ENCODE measurements at regions not wholly inside any gene's neighbourhood (a gene's known extent, or its start where the extent isn't known, plus 50 kb on each side); places are given as distances from the start of the nearest gene placed in this dataset.

DNA sequence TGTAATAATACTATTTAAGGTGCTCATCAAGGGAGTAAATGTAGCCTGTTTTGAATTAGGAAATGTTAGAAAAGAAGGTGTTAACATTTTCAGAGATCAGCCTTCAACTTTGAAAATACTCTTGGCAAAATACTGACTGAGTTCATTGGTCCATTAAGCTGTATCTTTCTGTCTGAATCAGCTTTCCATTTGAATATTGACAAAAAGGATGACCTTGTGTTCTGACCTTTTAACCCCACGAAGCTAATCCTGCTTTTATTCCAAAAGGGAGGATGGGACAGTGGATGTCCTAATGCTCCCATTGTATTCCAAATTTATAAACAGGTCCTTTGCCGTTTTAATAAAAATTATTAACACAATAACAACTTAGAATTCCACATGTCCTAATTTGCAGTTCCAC, 259.7 kb upstream of the NRIP1 start:
- BruUV-seq (replicated peaks): no TSS peak
- no peak for TF ChIP-seq POLR2AphosphoS5 (IDR thresholded peaks at IDR 0.05; ENCODE audit: low read depth, low read length)
- TF ChIP-seq SIN3A (IDR thresholded peaks at IDR 0.05; ENCODE audit: borderline replicate concordance, insufficient read depth, low read depth, low read length): no peak
- no peak for TF ChIP-seq TCF7L2 (IDR thresholded peaks at IDR 0.05; ENCODE audit: low read depth, low read length)
- TF ChIP-seq, protein P1, sequence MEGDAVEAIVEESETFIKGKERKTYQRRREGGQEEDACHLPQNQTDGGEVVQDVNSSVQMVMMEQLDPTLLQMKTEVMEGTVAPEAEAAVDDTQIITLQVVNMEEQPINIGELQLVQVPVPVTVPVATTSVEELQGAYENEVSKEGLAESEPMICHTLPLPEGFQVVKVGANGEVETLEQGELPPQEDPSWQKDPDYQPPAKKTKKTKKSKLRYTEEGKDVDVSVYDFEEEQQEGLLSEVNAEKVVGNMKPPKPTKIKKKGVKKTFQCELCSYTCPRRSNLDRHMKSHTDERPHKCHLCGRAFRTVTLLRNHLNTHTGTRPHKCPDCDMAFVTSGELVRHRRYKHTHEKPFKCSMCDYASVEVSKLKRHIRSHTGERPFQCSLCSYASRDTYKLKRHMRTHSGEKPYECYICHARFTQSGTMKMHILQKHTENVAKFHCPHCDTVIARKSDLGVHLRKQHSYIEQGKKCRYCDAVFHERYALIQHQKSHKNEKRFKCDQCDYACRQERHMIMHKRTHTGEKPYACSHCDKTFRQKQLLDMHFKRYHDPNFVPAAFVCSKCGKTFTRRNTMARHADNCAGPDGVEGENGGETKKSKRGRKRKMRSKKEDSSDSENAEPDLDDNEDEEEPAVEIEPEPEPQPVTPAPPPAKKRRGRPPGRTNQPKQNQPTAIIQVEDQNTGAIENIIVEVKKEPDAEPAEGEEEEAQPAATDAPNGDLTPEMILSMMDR (IDR thresholded peaks at IDR 0.05): no peak
- TF ChIP-seq, protein P2, sequence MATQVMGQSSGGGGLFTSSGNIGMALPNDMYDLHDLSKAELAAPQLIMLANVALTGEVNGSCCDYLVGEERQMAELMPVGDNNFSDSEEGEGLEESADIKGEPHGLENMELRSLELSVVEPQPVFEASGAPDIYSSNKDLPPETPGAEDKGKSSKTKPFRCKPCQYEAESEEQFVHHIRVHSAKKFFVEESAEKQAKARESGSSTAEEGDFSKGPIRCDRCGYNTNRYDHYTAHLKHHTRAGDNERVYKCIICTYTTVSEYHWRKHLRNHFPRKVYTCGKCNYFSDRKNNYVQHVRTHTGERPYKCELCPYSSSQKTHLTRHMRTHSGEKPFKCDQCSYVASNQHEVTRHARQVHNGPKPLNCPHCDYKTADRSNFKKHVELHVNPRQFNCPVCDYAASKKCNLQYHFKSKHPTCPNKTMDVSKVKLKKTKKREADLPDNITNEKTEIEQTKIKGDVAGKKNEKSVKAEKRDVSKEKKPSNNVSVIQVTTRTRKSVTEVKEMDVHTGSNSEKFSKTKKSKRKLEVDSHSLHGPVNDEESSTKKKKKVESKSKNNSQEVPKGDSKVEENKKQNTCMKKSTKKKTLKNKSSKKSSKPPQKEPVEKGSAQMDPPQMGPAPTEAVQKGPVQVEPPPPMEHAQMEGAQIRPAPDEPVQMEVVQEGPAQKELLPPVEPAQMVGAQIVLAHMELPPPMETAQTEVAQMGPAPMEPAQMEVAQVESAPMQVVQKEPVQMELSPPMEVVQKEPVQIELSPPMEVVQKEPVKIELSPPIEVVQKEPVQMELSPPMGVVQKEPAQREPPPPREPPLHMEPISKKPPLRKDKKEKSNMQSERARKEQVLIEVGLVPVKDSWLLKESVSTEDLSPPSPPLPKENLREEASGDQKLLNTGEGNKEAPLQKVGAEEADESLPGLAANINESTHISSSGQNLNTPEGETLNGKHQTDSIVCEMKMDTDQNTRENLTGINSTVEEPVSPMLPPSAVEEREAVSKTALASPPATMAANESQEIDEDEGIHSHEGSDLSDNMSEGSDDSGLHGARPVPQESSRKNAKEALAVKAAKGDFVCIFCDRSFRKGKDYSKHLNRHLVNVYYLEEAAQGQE (IDR thresholded peaks at IDR 0.05; ENCODE audit: insufficient read depth in 1 of 2, low read depth in 2 of 2, low read length in 1 of 2): no peak

DNA sequence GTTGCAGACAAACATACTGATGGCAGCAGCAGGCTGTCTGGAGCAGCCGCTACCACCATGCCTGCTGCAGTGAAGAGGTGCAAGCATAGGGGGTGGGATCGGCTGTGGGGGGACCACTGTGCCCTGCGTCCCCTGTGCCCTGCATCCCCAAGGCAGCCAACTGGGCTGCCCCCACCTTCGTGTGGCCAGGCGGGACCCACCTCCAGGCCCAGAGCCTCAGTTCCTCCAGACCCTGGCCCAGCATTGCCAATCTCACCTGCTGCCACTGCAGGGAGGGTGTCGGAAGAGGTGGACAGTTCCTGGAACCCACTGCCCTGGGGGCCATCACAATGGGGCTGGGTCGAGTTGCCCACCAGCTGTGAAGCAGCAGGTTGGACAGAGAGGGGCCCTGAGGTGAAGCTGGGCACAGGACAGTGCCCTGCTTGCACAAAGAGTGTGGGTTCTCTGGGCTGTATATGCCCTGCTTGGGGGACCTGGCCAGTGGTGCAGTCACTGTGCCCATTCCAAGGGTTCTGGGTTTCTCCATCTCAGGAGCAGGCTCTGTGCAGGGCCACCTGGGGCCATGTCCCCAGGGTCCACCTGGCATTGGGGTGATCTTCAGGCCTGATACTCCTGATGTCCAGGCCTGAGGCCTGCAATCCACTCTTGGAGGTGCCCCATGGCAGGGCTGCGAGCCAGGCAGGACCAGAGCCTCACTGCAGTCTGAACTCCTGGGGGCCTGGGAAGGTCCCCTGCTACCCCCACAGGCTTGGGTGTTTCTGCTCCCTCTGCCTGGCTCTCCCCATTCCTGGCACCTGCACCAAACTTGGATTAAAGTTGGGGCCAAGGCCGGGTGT, 261.4 kb upstream of the NRIP1 start:
- Histone ChIP-seq H3K4me1 (ENCODE audit: control insufficient read depth, insufficient read depth, low read length) (no peaks in the 10 kb centered on the region), H3K4me3 (ENCODE audit: low read depth in 2 of 2, low read length in 2 of 2) (no peak overlapping the region), H3K9me3 (ENCODE audit: control insufficient read depth, insufficient read depth, low read depth, low read length) (no peaks in the 10 kb centered on the region), H3K36me3 (ENCODE audit: control insufficient read depth, insufficient read depth, low read length) (no peaks in the 10 kb centered on the region), H3K27me3 (ENCODE audit: control insufficient read depth, insufficient read depth, low read length) (no peaks in the 10 kb centered on the region), H3K27ac (ENCODE audit: low read length) (no peak overlapping the region)
- no peak for DNase-seq (ENCODE audit: low read depth, low spot score)
- TF ChIP-seq TCF7L2 (IDR thresholded peaks at IDR 0.05; ENCODE audit: low read depth, low read length): no peak
- TF ChIP-seq, protein P1 (IDR thresholded peaks at IDR 0.05): no peak
- TF ChIP-seq, protein P2 (IDR thresholded peaks at IDR 0.05; ENCODE audit: insufficient read depth in 1 of 2, low read depth in 2 of 2, low read length in 1 of 2): no peak
- no peak for TF ChIP-seq SIN3A (IDR thresholded peaks at IDR 0.05; ENCODE audit: borderline replicate concordance, insufficient read depth, low read depth, low read length)
- no peak for TF ChIP-seq POLR2AphosphoS5 (IDR thresholded peaks at IDR 0.05; ENCODE audit: low read depth, low read length)
- intact Hi-C loops (cut with micrococcal nuclease; ENCODE audit: unreplicated experiment): no loop called here
- CTCF ChIA-PET: no interaction called here
- in situ Hi-C loops (cut with HindIII; ENCODE audit: low pct_unique_long_range_greater_than_20kb, low sequenced_read_pairs): no loop called here
- ATAC-seq: no peak
- BruUV-seq (replicated peaks): no TSS peak
- POLR2A ChIA-PET: no interaction called here

More for the DNA sequence above, 259.7 kb upstream of the NRIP1 start:
- H3K4me3 ChIP-seq (ENCODE audit: low read depth in 2 of 2, low read length in 2 of 2): no peak overlapping the region
- intact Hi-C loops (cut with micrococcal nuclease; ENCODE audit: unreplicated experiment) (no loop called here), in situ Hi-C loops (cut with HindIII; ENCODE audit: low pct_unique_long_range_greater_than_20kb, low sequenced_read_pairs) (no loop called here)
- H3K36me3 ChIP-seq (ENCODE audit: control insufficient read depth, insufficient read depth, low read length): no peaks in the 10 kb centered on the region
- no peak overlapping the region for H3K27ac ChIP-seq (ENCODE audit: low read length)
- ATAC-seq: no peak
- H3K9me3 ChIP-seq (ENCODE audit: control insufficient read depth, insufficient read depth, low read depth, low read length): no peaks in the 10 kb centered on the region
- ChIA-PET CTCF (no interaction called here), POLR2A (no interaction called here)
- no peak for DNase-seq (ENCODE audit: low read depth, low spot score)
- no peaks in the 10 kb centered on the region for H3K4me1 ChIP-seq (ENCODE audit: control insufficient read depth, insufficient read depth, low read length)
- no peaks in the 10 kb centered on the region for H3K27me3 ChIP-seq (ENCODE audit: control insufficient read depth, insufficient read depth, low read length)

Measured in Panc1 (cell line).